GM12892 (cell line): ENCODE measurements at regions not wholly inside any gene's neighbourhood (a gene's known extent, or its start where the extent isn't known, plus 50 kb on each side); places are given as distances from the start of the nearest gene placed in this dataset.

Experiments used
- POLR2A ChIP-seq: IDR thresholded peaks from 2 replicates; pipeline ENCODE4 v1.6.1; 2011; ENCODE audit warnings: low read depth, low read length, control low read depth
- POLR2AphosphoS5 ChIP-seq: IDR thresholded peaks from 2 replicates; pipeline ENCODE4 v1.6.1; 2011; ENCODE audit warnings: low read depth, low read length, control low read depth

DNA sequence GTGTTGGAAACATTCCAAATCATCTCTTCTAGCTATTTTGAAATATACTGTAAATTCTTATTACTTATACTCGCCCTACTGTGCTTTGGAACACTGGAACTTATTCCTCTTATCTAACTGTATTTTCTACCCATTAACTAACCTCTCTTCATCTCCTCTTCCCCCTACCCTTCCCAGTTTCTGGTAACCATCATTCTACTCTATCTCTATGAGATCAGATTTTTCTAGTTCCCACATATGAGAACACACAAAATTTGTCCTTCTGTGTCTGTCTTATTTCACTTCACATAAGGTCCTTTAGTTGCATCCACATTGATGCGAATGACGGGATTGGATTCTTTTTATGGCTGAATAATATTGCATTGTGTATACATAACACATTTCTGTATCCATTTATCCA is 1003.8 kb upstream of the INTU start:
- TF ChIP-seq POLR2A (no peak), POLR2AphosphoS5 (no peak)
